ENCODE measurements at regions not wholly inside any gene's neighbourhood (a gene's known extent, or its start where the extent isn't known, plus 50 kb on each side); places are given as distances from the start of the nearest gene placed in this dataset.

DNA sequence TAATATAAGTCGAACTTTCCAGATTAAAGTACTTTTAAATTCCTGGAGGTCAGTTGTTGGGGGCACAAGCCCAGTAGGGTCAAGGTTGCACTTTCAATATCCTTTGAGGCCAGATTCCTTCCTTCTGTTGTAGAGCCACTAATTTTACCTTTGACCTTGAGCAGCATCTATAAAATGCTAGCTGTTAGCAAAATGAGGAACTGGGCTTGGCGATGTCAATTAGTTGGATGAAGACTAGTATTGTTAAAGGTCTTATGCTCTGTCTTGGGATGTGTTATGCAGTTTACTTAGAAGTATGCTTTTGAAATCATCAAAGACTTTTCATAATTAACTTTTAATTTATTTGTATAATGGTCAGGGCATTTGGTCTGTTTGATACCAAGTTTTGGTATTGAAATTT is 425.9 kb upstream of the PROX1 start:
- no peak overlapping the region for H3K4me3 ChIP-seq (ENCODE audit: low read depth, poor library complexity, severe bottlenecking)
- WGBS, 2 donors, result 88 to 95% methylated on average over 2 of the region's 2 CpGs
- no peak for DNase-seq (ENCODE audit: low spot score in 2 of 2)
- intact Hi-C loops (cut with DNase I; ENCODE audit: low total_unique reads), result no loop called here
- TF ChIP-seq CTCF (IDR thresholded peaks at IDR 0.05), result no peak
- TF ChIP-seq POLR2A (IDR thresholded peaks at IDR 0.05), result no peak

DNA sequence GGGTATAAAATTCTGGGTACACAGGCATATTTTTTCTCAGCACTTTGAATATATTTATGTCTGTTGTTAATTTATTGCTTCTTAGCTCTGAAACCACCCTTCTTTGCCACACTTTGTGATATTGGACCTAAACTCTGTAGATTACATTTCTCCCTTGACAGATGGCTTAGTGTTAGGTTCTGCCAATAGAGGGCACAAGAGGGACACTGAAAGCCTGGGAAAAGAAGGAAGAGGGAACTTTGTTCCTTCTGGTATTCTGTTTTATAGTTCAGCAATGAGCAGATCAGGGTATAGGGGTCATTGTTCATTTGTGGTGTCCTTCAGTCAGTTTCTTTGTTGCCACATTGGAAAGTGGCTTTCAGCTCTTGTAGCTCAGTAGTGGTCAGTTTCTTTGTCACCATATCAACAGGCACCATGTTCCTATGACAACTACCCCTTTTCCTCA is 423.5 kb upstream of the PROX1 start:
- no peak overlapping the region for H3K4me3 ChIP-seq (ENCODE audit: low read depth, poor library complexity, severe bottlenecking)
- intact Hi-C loops (cut with DNase I; ENCODE audit: low total_unique reads), result no loop called here
- TF ChIP-seq CTCF (IDR thresholded peaks at IDR 0.05) (no peak), POLR2A (IDR thresholded peaks at IDR 0.05) (no peak)
- no peak for DNase-seq (ENCODE audit: low spot score in 2 of 2)

- no peak for DNase-seq (ENCODE audit: low spot score in 2 of 2)
- TF ChIP-seq POLR2A (IDR thresholded peaks at IDR 0.05) (no peak), CTCF (IDR thresholded peaks at IDR 0.05) (no peak)
- 60 to 81% methylated on average over 4 of the region's 4 CpGs for WGBS, 2 donors
- intact Hi-C loops (cut with DNase I; ENCODE audit: low total_unique reads), result no loop called here
- no peak overlapping the region for H3K4me3 ChIP-seq (ENCODE audit: low read depth, poor library complexity, severe bottlenecking)
These were observed 418.6 kb upstream of the PROX1 start for GRCh38 chr1:213568929-213569815.

DNA sequence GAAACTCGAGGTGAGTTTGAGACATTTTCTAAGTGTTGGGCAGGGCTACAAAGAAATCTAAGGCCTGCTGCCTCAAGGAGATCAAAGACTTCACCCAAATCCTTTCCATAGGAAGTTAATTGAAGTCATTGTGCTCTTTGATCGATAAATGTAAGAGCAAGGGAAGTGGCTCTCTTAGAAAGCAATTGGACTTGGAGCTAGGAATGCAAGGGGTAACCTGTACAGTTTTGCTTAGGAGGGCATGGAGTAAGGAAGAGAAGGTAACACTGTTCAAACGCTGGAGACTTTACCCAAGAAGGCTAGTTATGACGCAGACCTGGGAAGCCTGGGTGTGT is 418.0 kb upstream of the PROX1 start:
- intact Hi-C loops (cut with DNase I; ENCODE audit: low total_unique reads), result no loop called here
- TF ChIP-seq CTCF (IDR thresholded peaks at IDR 0.05) (no peak), POLR2A (IDR thresholded peaks at IDR 0.05) (no peak)
- WGBS, 2 donors, result 61 to 69% methylated on average over 4 of the region's 4 CpGs
- no peak overlapping the region for H3K4me3 ChIP-seq (ENCODE audit: low read depth, poor library complexity, severe bottlenecking)
- DNase-seq (ENCODE audit: low spot score in 2 of 2), result no peak

DNA sequence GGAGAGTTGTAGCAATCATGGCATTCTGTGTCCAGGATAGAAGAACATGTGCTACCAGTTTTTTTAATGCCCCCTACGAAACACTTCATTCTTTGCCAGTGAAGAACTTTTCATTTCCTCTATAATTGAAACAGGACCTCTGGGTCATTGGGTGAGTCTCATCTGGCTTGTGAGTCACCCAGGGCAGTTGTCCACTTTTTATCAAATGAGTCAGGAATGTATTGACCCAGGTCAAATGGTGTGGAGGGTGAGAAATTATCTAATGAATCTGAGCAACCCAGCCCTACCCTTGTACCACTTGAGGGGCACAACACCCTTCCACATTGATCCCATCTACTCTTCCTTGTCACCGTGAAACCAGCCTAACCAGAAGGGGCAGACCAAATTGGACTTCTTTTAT is 417.3 kb upstream of the PROX1 start:
- H3K4me3 ChIP-seq (ENCODE audit: low read depth, poor library complexity, severe bottlenecking), result no peak overlapping the region
- intact Hi-C loops (cut with DNase I; ENCODE audit: low total_unique reads), result no loop called here
- WGBS, 2 donors, result 31 to 33% methylated on average over 2 of the region's 2 CpGs
- DNase-seq (ENCODE audit: low spot score in 2 of 2), result no peak
- TF ChIP-seq CTCF (IDR thresholded peaks at IDR 0.05), result no peak
- no peak for TF ChIP-seq POLR2A (IDR thresholded peaks at IDR 0.05)

GRCh38 chr1:213571419-213571818 is 416.4 kb upstream of the PROX1 start:
- 92 to 98% methylated on average over 3 of the region's 3 CpGs for WGBS, 2 donors
- no peak for TF ChIP-seq CTCF (IDR thresholded peaks at IDR 0.05)
- TF ChIP-seq POLR2A (IDR thresholded peaks at IDR 0.05), result no peak
- no peak for DNase-seq (ENCODE audit: low spot score in 2 of 2)
- no peak overlapping the region for H3K4me3 ChIP-seq (ENCODE audit: low read depth, poor library complexity, severe bottlenecking)
- intact Hi-C loops (cut with DNase I; ENCODE audit: low total_unique reads), result no loop called here

All from lower leg skin (tissue), 4 donors.